ENCODE measurements at regions not wholly inside any gene's neighbourhood (a gene's known extent, or its start where the extent isn't known, plus 50 kb on each side); places are given as distances from the start of the nearest gene placed in this dataset.

- DNase-seq (no peak), ATAC-seq (no peak)
- TF ChIP-seq CTCF (IDR thresholded peaks at IDR 0.05) (no peak), POLR2A (IDR thresholded peaks at IDR 0.05) (no peak)
- H3K4me3 ChIP-seq = no peak overlapping the region
- no peaks in the 10 kb centered on the region for H3K27me3 ChIP-seq
- intact Hi-C loops (cut with DNase I) = no loop called here
- H3K9me3 ChIP-seq = peaks cover 0 to 7% (median 0%) of the 10 kb centered on the region in 3 donors
- no peak overlapping the region for H3K27ac ChIP-seq
- no peaks in the 10 kb centered on the region for H3K36me3 ChIP-seq (replicated peaks in 1 of 2; ENCODE audit: insufficient read depth in 1 of 2, low read depth in 2 of 2)
- H3K4me1 ChIP-seq = no peaks in the 10 kb centered on the region
Measured at GRCh38 chr3:80668100-80668499, 900.3 kb upstream of the ROBO1 start.

DNA sequence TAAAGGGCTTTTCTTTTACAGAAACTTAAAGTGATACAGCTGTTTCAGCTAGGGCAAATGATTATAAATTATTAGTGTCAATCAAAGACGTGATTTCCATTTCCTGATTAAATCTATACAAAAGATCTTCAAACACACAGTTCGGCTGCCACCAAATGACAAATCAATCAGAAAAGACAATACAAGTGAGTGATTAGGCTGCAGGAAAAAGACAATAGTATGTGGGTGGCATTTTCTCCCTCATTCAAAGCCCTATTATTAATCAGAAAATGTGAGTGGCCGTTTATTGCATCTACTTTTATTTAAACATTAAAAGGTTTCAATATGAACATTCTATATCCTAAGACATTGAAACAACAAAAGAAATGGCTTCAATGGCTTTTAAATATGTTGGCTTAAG, 895.6 kb upstream of the ROBO1 start:
- Histone ChIP-seq H3K4me1 (no peaks in the 10 kb centered on the region), H3K27me3 (no peaks in the 10 kb centered on the region), H3K4me3 (no peak overlapping the region), H3K9me3 (no peaks in the 10 kb centered on the region), H3K27ac (no peak overlapping the region), H3K36me3 (replicated peaks in 1 of 2; ENCODE audit: insufficient read depth in 1 of 2, low read depth in 2 of 2) (no peaks in the 10 kb centered on the region)
- ATAC-seq (no peak), DNase-seq (no peak)
- TF ChIP-seq POLR2A (IDR thresholded peaks at IDR 0.05) (no peak), CTCF (IDR thresholded peaks at IDR 0.05) (no peak)
- 13 to 17% methylated on average over 3 of the region's 3 CpGs for WGBS, 2 donors
- intact Hi-C loops (cut with DNase I) = no loop called here

GRCh38 chr3:80655216-80655615, 887.4 kb upstream of the ROBO1 start:
- WGBS, 2 donors = 84 to 86% methylated on average over 3 of the region's 3 CpGs

GRCh38 chr3:80649170-80649569, 881.4 kb upstream of the ROBO1 start:
- no peak for ATAC-seq
- no peak overlapping the region for H3K27ac ChIP-seq
- H3K9me3 ChIP-seq = no peaks in the 10 kb centered on the region
- no peaks in the 10 kb centered on the region for H3K27me3 ChIP-seq
- no peak for TF ChIP-seq CTCF (IDR thresholded peaks at IDR 0.05)
- TF ChIP-seq POLR2A (IDR thresholded peaks at IDR 0.05) = no peak
- H3K4me1 ChIP-seq = no peaks in the 10 kb centered on the region
- DNase-seq = no peak
- H3K36me3 ChIP-seq (replicated peaks in 1 of 2; ENCODE audit: insufficient read depth in 1 of 2, low read depth in 2 of 2) = no peaks in the 10 kb centered on the region
- intact Hi-C loops (cut with DNase I) = no loop called here
- H3K4me3 ChIP-seq = no peak overlapping the region

More at GRCh38 chr3:80655216-80655615, 887.4 kb upstream of the ROBO1 start:
- DNase-seq (no peak), ATAC-seq (no peak)
- H3K9me3 ChIP-seq = no peaks in the 10 kb centered on the region
- H3K27me3 ChIP-seq = no peaks in the 10 kb centered on the region
- TF ChIP-seq CTCF (IDR thresholded peaks at IDR 0.05) (no peak), POLR2A (IDR thresholded peaks at IDR 0.05) (no peak)
- H3K4me1 ChIP-seq = no peaks in the 10 kb centered on the region
- no peak overlapping the region for H3K4me3 ChIP-seq
- intact Hi-C loops (cut with DNase I) = no loop called here
- H3K36me3 ChIP-seq (replicated peaks in 1 of 2; ENCODE audit: insufficient read depth in 1 of 2, low read depth in 2 of 2) = no peaks in the 10 kb centered on the region
- H3K27ac ChIP-seq = no peak overlapping the region

- intact Hi-C loops (cut with DNase I) = no loop called here
- TF ChIP-seq POLR2A (IDR thresholded peaks at IDR 0.05) = no peak
- no peak for TF ChIP-seq CTCF (IDR thresholded peaks at IDR 0.05)
- no peak for ATAC-seq
- DNase-seq = no peak
- no peaks in the 10 kb centered on the region for H3K36me3 ChIP-seq (replicated peaks in 1 of 2; ENCODE audit: insufficient read depth in 1 of 2, low read depth in 2 of 2)
- no peaks in the 10 kb centered on the region for H3K27me3 ChIP-seq
- no peaks in the 10 kb centered on the region for H3K4me1 ChIP-seq
- no peak overlapping the region for H3K4me3 ChIP-seq
- 77 to 86% methylated on average over 4 of the region's 4 CpGs for WGBS, 2 donors
- H3K27ac ChIP-seq = no peak overlapping the region
- no peaks in the 10 kb centered on the region for H3K9me3 ChIP-seq
Measured at GRCh38 chr3:80643421-80643820, 875.6 kb upstream of the ROBO1 start.
